Tibial artery (tissue), 4 donors: ENCODE measurements at regions not wholly inside any gene's neighbourhood (a gene's known extent, or its start where the extent isn't known, plus 50 kb on each side); places are given as distances from the start of the nearest gene placed in this dataset.

Source experiments
- DNase-seq, 2 donors: peaks; one replicate each; pipeline ENCODE4 v3.0.0-alpha.2; 2019
- H3K27ac ChIP-seq, 2 donors: fragments of 200-600 bp; sonication (generic) in 1 of 2; 1 replicate in 1 of 2; 2 replicates in 1 of 2; pipeline ENCODE4 v1.5.1; 2018 to 2019; ENCODE audit warnings: mild to moderate bottlenecking in 1 of 2
- H3K27me3 ChIP-seq, 2 donors: fragments of 200-600 bp; sonication (generic) in 1 of 2; one replicate each; pipeline versions ENCODE4 v1.5.1 to v1.6.0; 2016 to 2019
- H3K36me3 ChIP-seq, 3 donors: fragments of 200-600 bp; sonication (generic) in 2 of 3; one replicate each; pipeline ENCODE4 v1.5.1; 2016 to 2019; ENCODE audit warnings: mild to moderate bottlenecking in 2 of 3
- H3K4me1 ChIP-seq, 4 donors: fragments of 200-600 bp; sonication (generic) in 2 of 4; 1 replicate in 3 of 4; 2 replicates in 1 of 4; pipeline ENCODE4 v1.5.1; 2016 to 2019
- H3K4me3 ChIP-seq, 2 donors: fragments of 200-600 bp; sonication (generic) in 1 of 2; 1 replicate in 1 of 2; 2 replicates in 1 of 2; pipeline ENCODE4 v1.5.1; 2018 to 2019; ENCODE audit warnings: mild to moderate bottlenecking in 2 of 2
- H3K9me3 ChIP-seq, 3 donors: fragments of 200-600 bp; sonication (generic) in 1 of 3; one replicate each; pipeline ENCODE4 v1.5.1; 2016 to 2019
- intact Hi-C: fragments of 100-400 bp; cut with DNase I; formaldehyde crosslinking; loops from one replicate; pipeline ENCODE4 v1.15.0; 2023; ENCODE audit warnings: low total_unique reads
- TF ChIP-seq, protein P1 (sequence below), 2 experiments: fragments of 200-600 bp in 1 of 2; fragments of 450-650 bp in 1 of 2; IDR thresholded peaks; one replicate each; pipeline ENCODE4 v1.5.1; 2017 to 2019; ENCODE audit warnings: antibody characterized with exemption in 2 of 2, mild to moderate bottlenecking in 1 of 2, moderate library complexity in 1 of 2

DNA sequence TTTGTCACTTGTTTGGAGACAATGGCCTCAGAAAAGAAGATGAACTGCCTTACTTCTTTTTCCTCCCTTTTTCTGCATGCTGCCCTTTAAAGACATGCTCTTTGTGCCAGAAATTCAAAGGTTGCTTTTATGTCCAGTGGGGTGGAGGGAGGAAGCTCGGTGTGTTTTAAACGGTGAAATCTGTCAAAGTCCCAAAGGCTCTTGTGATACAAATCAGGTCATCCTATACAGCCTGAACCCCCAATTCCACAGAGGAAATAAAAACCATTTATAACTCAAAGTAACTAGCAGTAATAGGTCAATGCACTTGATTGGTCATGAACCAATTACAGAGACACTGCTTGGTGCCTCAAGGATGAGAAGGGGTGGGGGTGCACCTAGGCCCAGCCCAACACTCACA, 339.3 kb upstream of the F9 start:
- TF ChIP-seq, protein P1, sequence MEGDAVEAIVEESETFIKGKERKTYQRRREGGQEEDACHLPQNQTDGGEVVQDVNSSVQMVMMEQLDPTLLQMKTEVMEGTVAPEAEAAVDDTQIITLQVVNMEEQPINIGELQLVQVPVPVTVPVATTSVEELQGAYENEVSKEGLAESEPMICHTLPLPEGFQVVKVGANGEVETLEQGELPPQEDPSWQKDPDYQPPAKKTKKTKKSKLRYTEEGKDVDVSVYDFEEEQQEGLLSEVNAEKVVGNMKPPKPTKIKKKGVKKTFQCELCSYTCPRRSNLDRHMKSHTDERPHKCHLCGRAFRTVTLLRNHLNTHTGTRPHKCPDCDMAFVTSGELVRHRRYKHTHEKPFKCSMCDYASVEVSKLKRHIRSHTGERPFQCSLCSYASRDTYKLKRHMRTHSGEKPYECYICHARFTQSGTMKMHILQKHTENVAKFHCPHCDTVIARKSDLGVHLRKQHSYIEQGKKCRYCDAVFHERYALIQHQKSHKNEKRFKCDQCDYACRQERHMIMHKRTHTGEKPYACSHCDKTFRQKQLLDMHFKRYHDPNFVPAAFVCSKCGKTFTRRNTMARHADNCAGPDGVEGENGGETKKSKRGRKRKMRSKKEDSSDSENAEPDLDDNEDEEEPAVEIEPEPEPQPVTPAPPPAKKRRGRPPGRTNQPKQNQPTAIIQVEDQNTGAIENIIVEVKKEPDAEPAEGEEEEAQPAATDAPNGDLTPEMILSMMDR (IDR thresholded peaks at IDR 0.05): no peak
- no peak for DNase-seq
- intact Hi-C loops: no loop called here
- Histone ChIP-seq H3K36me3 (no peaks in the 10 kb centered on the region), H3K9me3 (no peaks in the 10 kb centered on the region), H3K4me1 (peaks cover 0 to 11% (median 0%) of the 10 kb centered on the region in 4 donors), H3K27me3 (no peaks in the 10 kb centered on the region), H3K4me3 (no peak overlapping the region), H3K27ac (no peak overlapping the region)

DNA sequence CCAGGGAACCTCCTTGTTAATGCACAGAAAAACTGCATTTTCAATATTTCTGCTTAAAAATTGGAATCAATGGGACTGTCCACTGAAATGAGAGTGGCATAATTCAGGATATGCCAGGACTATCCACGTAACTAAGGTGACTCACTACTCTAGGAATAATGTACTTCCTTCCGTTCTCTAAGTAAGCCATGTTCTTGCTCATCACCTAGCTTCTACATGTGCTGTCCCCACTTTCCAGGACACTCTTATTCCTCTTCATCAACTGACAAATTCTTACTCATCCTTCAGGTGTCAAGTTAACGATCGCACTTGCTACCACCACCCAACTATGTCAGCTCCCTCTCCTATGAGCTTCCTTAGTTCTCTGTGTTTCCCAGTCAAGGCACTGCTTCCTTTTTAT, 342.8 kb upstream of the F9 start:
- Histone ChIP-seq H3K36me3 (no peaks in the 10 kb centered on the region), H3K4me3 (no peak overlapping the region), H3K27ac (no peak overlapping the region), H3K9me3 (no peaks in the 10 kb centered on the region), H3K4me1 (no peaks in the 10 kb centered on the region), H3K27me3 (no peaks in the 10 kb centered on the region)
- intact Hi-C loops: no loop called here
- DNase-seq: no peak
- TF ChIP-seq, protein P1 (IDR thresholded peaks at IDR 0.05): no peak

DNA sequence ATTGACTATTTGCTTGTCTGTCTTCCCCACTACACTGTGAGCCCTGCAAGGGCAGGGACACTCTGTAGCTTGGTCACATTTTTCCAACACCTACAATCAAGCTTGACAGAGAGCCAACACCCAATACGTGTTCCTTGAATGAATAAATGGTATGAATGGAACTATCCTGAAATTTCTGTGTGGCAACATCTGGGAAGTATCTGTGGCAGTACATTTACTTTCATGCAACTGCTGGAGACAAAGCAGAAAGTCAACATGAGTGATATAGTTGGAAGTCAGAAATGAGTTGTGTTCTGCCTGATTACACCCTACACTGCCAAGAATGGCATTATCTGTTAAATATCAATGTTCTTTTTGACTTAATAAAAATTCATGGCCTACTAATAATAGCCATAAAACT, 343.5 kb upstream of the F9 start:
- TF ChIP-seq, protein P1 (IDR thresholded peaks at IDR 0.05): no peak
- H3K27me3 ChIP-seq: no peaks in the 10 kb centered on the region
- no peaks in the 10 kb centered on the region for H3K36me3 ChIP-seq
- intact Hi-C loops: no loop called here
- H3K4me3 ChIP-seq: no peak overlapping the region
- no peak overlapping the region for H3K27ac ChIP-seq
- H3K9me3 ChIP-seq: no peaks in the 10 kb centered on the region
- H3K4me1 ChIP-seq: no peaks in the 10 kb centered on the region
- DNase-seq: no peak

DNA sequence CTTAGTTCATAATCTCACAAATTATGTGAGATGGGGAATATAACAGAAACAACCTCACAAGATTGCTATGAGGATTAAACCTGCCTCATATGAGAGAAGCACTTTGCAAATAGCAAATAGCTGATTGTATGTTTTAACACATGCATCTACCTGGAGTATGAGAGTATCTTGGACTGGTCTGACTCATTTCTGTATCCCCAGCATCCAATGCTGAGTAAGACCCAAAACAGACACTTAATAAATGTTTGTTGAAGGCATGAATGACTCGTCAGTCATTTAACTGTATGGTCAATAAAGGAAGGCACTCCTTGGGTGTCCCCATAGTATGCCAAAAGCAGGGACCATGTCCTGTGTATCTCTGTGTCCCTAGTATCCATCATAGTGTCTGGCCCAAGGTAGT, 350.9 kb upstream of the F9 start:
- Histone ChIP-seq H3K27ac (no peak overlapping the region), H3K27me3 (no peaks in the 10 kb centered on the region), H3K4me3 (no peak overlapping the region), H3K36me3 (no peaks in the 10 kb centered on the region), H3K4me1 (no peaks in the 10 kb centered on the region), H3K9me3 (no peaks in the 10 kb centered on the region)
- DNase-seq: no peak
- TF ChIP-seq, protein P1 (IDR thresholded peaks at IDR 0.05): no peak
- intact Hi-C loops: no loop called here

DNA sequence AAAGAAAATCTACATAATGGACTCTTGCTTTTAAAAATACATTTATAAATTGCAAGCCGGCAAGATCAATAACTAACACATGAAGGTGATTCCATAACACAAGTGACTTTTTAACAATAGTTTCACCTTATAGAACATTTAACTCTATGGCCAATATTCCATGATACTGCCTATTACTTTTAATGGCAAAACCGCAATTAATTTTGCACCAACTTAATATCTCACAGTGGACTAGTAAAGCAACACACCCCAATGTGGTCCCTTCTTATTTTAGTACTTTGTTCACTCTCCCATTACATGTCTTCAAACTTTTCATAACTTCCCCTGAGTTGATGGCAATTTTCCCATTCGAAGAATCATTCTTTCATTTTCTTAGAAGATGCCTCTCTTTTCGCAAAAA, 351.6 kb upstream of the F9 start:
- intact Hi-C loops: no loop called here
- H3K9me3 ChIP-seq: no peaks in the 10 kb centered on the region
- no peaks in the 10 kb centered on the region for H3K27me3 ChIP-seq
- TF ChIP-seq, protein P1 (IDR thresholded peaks at IDR 0.05): no peak
- H3K36me3 ChIP-seq: no peaks in the 10 kb centered on the region
- no peaks in the 10 kb centered on the region for H3K4me1 ChIP-seq
- H3K27ac ChIP-seq: no peak overlapping the region
- no peak for DNase-seq
- no peak overlapping the region for H3K4me3 ChIP-seq

DNA sequence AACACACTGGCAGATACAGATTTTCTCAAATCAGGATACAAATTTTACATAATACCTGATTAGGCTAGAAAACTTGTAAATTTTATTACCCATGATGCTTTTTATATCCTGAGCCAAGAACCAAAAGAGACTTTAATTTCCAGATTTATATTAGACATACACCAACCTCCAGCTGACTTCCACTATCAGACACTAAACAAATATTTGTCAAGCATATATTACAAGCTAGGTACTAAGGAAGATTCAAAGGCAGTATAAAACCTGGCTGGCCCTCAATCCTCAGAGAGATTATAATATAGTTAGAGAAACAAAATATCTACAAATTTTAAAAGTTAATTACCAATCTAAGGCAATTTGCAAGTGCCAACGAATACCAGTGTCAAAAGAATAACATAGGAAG, 357.8 kb upstream of the F9 start:
- Histone ChIP-seq H3K27me3 (no peaks in the 10 kb centered on the region), H3K36me3 (no peaks in the 10 kb centered on the region)

More for the DNA sequence above, 357.8 kb upstream of the F9 start:
- intact Hi-C loops: no loop called here
- TF ChIP-seq, protein P1 (IDR thresholded peaks at IDR 0.05): no peak
- no peaks in the 10 kb centered on the region for H3K4me1 ChIP-seq
- H3K4me3 ChIP-seq: no peak overlapping the region
- no peak for DNase-seq
- H3K27ac ChIP-seq: no peak overlapping the region
- H3K9me3 ChIP-seq: no peaks in the 10 kb centered on the region
